ENCODE measurements at regions not wholly inside any gene's neighbourhood (a gene's known extent, or its start where the extent isn't known, plus 50 kb on each side); places are given as distances from the start of the nearest gene placed in this dataset.
A peak's percentile ranks its signal among the peaks of the same experiment; 100 is the strongest.

DNA sequence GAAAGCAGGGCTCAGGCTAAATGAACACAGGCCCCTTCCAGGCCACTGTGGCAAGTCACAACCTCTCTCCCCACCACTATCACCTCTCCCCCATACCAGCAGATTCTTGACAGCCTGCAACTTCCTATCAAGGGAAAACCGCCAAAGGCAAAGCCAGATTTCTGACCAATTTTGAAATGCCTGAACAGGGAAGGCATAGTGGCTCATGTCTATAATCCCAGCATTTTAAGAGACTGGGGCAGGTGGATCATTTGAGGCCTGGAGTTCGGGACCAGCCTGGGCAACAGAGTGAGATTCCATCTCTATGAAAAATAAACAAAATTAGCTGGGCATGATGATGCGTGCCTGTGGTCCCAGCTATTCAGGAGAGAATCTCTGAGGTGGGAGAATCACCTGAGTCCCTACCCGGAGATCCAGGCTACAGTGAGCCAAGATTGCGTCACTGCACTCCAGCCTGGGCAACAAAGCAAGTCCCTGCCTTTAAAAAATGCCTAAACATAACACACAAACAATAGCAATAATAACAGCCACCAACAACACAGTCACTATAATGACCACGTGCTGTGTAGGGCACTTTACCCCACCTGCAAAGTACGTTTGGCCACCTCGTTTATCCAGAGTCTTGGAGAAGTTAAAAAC, 75.5 kb upstream of the GLI2 start:
- Histone ChIP-seq H3K27ac (no peak overlapping the region), H3K4me3 (no peak overlapping the region), H3K4me1 (peaks cover 0 to 6% of the 10 kb centered on the region in 2 donors), H3K27me3 (peaks cover 0 to 3% (median 0%) of the 10 kb centered on the region in 3 donors), H3K9me3 (peaks cover 0 to 4% (median 0%) of the 10 kb centered on the region in 3 donors), H3K36me3 (no peaks in the 10 kb centered on the region)
- intact Hi-C loops (cut with DNase I; ENCODE audit: low total_unique reads), result no loop called here
- TF ChIP-seq POLR2A (IDR thresholded peaks at IDR 0.05), result no peak
- TF ChIP-seq, protein P1, sequence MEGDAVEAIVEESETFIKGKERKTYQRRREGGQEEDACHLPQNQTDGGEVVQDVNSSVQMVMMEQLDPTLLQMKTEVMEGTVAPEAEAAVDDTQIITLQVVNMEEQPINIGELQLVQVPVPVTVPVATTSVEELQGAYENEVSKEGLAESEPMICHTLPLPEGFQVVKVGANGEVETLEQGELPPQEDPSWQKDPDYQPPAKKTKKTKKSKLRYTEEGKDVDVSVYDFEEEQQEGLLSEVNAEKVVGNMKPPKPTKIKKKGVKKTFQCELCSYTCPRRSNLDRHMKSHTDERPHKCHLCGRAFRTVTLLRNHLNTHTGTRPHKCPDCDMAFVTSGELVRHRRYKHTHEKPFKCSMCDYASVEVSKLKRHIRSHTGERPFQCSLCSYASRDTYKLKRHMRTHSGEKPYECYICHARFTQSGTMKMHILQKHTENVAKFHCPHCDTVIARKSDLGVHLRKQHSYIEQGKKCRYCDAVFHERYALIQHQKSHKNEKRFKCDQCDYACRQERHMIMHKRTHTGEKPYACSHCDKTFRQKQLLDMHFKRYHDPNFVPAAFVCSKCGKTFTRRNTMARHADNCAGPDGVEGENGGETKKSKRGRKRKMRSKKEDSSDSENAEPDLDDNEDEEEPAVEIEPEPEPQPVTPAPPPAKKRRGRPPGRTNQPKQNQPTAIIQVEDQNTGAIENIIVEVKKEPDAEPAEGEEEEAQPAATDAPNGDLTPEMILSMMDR (IDR thresholded peaks at IDR 0.05 in 4 of 5, conservative IDR thresholded peaks at IDR 0.05 in 1 of 5), result no peak
- in situ Hi-C loops (cut with MboI; ENCODE audit: low sequenced_read_pairs in 4 of 4), result no loop called here
- ATAC-seq (no peak), DNase-seq (no peak)

DNA sequence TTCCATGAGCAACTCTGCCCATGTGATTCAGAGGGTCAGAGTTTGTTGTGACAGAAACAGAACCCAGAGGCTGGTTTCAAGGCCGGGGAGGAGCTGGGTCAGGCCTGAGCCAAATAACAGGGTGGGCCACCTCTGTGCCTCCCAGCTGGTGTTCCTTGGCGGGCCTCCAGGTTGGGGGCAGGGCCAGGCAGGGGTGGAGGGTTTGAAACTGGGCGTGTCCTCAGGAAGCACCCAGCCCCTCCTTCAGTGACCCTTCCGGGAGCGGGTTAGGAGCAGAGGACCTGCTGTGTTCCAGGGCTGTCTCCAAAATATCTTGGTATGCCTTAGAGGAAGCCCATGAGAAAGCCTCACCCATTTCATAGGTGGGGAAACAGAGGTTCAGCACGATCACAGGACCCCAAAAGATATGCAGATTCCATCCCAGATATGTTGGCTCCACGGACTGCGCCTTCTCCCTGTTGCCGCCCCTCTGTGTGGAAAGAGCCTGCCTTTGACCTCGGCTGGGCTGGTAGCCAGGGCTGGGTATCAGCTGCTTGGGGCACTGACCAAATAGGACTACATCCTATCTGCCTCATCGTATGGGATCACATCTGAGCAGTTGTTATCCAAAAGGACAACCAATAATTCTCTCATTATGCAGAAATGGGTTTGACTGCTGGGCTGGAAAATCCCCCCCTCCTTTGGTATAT, 74.8 kb upstream of the GLI2 start:
- in situ Hi-C loops (cut with MboI; ENCODE audit: low sequenced_read_pairs in 4 of 4), result no loop called here
- DNase-seq (no peak), ATAC-seq (no peak)
- Histone ChIP-seq H3K27me3 (peaks cover 0 to 3% (median 0%) of the 10 kb centered on the region in 3 donors), H3K4me1 (peaks cover 0 to 6% of the 10 kb centered on the region in 2 donors), H3K9me3 (peaks cover 0 to 4% (median 0%) of the 10 kb centered on the region in 3 donors), H3K4me3 (no peak overlapping the region), H3K36me3 (no peaks in the 10 kb centered on the region), H3K27ac (no peak overlapping the region)
- no peak for TF ChIP-seq POLR2A (IDR thresholded peaks at IDR 0.05)
- TF ChIP-seq, protein P1 (IDR thresholded peaks at IDR 0.05 in 4 of 5, conservative IDR thresholded peaks at IDR 0.05 in 1 of 5), result no peak
- intact Hi-C loops (cut with DNase I; ENCODE audit: low total_unique reads), result no loop called here

DNA sequence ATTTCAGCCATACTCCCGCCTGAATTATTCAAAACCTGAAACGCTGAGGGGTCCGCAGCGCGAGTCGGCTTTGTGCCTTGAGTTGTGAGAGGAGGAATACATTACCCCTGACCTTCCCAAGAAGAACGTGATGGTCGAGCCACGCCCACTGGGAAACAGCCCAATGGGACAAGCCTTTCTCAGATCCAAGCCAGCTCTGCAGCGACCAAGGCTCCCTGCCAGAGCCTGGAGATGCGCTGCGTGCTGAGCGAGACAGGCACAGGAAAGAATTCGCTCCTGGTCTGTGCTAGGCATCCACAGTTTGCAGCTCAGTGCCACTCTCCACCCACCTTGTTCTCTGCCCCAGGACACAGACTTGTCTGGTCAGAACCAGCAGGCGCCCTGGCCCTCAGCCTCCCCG, 74.1 kb upstream of the GLI2 start:
- DNase-seq (peak in 1 of 2 donors; percentile 31), ATAC-seq (no peak)
- in situ Hi-C loops (cut with MboI; ENCODE audit: low sequenced_read_pairs in 4 of 4) (no loop called here), intact Hi-C loops (cut with DNase I; ENCODE audit: low total_unique reads) (no loop called here)
- TF ChIP-seq POLR2A (IDR thresholded peaks at IDR 0.05), result no peak
- TF ChIP-seq, protein P1 (IDR thresholded peaks at IDR 0.05 in 4 of 5, conservative IDR thresholded peaks at IDR 0.05 in 1 of 5), result no peak
- Histone ChIP-seq H3K9me3 (peaks cover 0 to 4% (median 0%) of the 10 kb centered on the region in 3 donors), H3K4me1 (peaks cover 0 to 6% of the 10 kb centered on the region in 2 donors), H3K4me3 (no peak overlapping the region), H3K27ac (no peak overlapping the region), H3K36me3 (no peaks in the 10 kb centered on the region), H3K27me3 (peaks cover 0 to 6% (median 0%) of the 10 kb centered on the region in 3 donors)

DNA sequence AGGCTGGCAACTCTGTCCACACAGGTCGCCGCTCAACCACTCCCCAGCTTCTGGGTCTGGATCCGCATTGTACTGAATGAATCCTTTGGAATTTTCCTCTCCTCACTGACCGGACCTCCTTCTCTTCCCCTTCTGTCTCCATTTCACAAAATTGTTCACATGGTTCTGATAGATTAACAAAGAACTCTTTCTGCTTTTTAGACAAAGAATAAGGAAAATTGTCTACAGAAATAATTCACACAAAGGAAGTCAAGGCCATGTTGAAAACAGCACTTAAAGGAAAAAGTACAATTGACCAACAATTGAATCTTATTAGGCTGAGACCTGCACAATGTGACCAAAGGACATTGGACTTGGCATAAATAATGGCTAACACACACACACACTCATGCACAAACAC, 73.6 kb upstream of the GLI2 start:
- no peak for DNase-seq
- Histone ChIP-seq H3K4me1 (peaks cover 0 to 6% of the 10 kb centered on the region in 2 donors), H3K27me3 (peaks cover 0 to 9% (median 0%) of the 10 kb centered on the region in 3 donors), H3K27ac (no peak overlapping the region), H3K4me3 (no peak overlapping the region), H3K36me3 (no peaks in the 10 kb centered on the region), H3K9me3 (peaks cover 0 to 4% (median 0%) of the 10 kb centered on the region in 3 donors)
- TF ChIP-seq, protein P1 (IDR thresholded peaks at IDR 0.05 in 4 of 5, conservative IDR thresholded peaks at IDR 0.05 in 1 of 5), result no peak
- no peak for TF ChIP-seq POLR2A (IDR thresholded peaks at IDR 0.05)
- ATAC-seq, result no peak
- intact Hi-C loops (cut with DNase I; ENCODE audit: low total_unique reads), result no loop called here
- in situ Hi-C loops (cut with MboI; ENCODE audit: low sequenced_read_pairs in 4 of 4), result no loop called here
